ACHN (cell line): ENCODE measurements at regions not wholly inside any gene's neighbourhood (a gene's known extent, or its start where the extent isn't known, plus 50 kb on each side); places are given as distances from the start of the nearest gene placed in this dataset.
"Not testable (repeated sequence)": the region's sequence is repeated elsewhere in the genome, so short reads cannot be mapped to it uniquely, and the experiment has no call there.

Experiments used
- DNase-seq: peaks from one replicate; pipeline ENCODE4 v3.0.0-alpha.2; 2015
- in situ Hi-C: cut with HindIII; loops from 2 replicates; pipeline ENCODE4 v1.10.0; 2017; ENCODE audit warnings: low sequenced_read_pairs, low pct_ligation_motif_present, low pct_unique_long_range_greater_than_20kb

GRCh38 chr1:120288167-120288566 is 111.8 kb upstream of the SEC22B start:
- in situ Hi-C loops, DNase-seq: not testable (repeated sequence)

DNA sequence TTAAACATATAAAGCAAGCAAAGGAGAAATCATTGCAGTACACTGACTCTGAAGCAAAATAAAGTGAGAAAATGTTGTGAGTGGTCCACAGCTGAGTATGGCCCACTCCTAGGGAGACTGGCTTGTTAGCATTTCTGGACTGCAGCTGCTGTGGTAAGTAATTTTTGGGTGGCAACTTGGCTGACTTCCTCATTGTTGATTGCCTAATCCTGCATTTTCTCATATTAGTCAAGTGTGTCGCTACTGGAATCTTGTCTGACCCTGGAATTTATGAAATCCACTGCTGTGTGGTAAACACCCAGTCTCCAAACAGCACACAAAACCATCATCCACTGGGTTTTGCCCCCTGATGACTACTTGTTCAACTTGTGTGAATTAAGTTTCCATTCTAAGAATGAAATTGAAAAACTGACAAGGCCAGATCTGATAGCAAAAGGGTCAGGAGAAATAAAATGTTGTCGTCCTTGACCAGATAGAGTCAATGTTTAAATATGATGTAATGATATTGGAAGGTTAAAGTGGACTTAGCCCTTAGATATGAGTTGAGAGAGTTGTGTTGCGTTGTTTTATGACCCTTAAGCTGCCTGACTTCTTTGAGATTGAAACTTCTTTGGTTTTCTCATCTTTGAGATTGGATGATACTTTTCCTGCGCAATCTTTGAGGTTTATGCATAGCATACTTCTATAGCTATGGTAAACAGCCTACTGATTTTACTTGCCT is 106.6 kb upstream of the SEC22B start:
- DNase-seq, in situ Hi-C loops: not testable (repeated sequence)

DNA sequence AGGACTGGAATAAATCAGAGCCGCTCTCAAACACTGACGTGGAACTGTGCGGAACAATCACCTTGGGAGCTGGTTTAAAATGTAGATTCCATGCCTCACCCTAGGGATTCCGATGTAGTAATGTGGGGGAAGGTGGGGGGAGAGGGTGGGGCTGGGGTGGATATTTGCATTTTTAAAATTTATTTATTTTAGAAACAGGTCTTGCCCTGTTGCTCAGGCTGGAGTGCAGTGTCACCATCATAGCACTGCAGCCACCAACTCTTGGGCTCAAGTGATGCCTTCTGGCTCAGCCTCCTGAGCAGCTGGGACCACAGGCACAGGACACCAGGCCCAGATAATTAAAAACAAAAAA is 101.9 kb upstream of the SEC22B start:
- DNase-seq, in situ Hi-C loops: not testable (repeated sequence)

DNA sequence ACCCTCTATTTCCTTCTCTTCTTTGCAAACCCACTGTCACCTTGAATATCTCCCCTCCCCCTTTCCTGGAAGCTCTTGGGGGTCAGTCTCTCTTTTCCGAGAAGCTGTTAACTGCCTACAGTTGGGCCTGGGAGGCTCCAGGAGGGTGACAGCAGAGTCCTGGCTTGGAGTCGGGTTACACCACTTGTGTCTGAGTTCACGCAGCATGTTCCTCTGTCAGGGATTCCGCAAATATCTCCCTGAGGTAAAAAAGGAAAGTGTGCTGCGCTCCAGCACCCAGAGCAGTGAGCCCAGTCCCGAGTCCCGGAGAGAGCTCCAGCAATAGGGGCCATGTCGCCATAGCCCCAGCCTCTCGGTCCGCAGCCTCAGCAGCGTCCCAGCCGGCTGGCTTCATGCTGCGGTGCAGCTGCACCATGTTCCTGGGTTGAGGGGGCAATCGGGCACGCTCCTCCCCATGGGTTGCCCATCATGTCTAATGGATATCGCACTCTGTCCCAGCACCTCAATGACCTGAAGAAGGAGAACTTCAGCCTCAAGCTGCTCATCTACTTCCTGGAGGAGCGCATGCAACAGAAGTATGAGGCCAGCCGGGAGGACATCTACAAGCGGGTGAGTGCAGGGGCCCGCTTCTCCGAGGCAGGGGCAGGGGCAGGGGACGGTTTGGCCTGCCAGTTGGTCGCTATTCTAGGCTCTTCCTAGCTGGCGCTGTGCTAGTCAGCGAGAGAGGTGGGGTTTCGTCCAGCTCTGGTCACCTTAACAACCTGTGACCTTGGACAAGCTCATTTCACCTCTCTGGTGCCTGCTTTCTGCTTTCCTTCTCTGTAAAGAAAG is 101.3 kb upstream of the SEC22B start:
- in situ Hi-C loops = not testable (repeated sequence)

DNA sequence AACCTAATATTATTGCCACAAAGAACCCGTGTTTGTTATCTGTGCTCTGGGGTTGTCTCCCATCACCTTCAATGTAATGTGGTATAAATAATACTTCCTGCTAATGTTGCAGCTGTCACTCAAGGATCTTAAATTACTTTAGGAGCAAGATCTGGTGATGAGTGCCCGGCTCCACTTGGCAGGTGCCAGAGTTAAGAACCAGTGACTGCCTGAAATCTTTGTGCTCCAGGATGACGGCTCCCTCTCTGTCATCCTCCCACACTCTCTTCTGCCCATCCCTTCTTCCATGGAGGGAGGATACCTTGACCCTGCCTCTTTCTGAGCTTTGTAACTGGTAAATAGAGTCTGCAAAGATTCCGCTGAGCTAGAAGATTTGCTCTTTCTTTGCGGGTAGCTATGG is 100.4 kb upstream of the SEC22B start:
- in situ Hi-C loops, DNase-seq: not testable (repeated sequence)

More for the DNA sequence above, 101.3 kb upstream of the SEC22B start:
- DNase-seq = not testable (repeated sequence)

DNA sequence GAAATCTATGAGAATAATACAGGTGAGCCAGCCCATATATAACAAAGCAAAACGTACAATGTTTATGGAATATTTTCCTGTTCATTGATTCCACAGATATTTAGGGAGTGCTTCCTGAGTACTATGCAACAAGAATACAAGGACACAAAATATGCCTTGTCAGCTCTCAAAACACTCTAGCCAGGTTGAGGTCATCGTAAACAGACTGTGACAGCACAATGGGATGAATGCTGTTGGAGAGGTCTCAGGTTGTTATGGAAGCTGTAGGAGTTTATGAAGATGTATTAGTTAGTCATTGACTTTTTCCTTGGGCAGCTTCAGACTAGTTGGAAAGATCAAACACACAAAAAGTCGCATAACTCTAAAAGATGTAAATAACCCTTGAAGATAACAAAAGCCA is 98.1 kb upstream of the SEC22B start:
- in situ Hi-C loops, DNase-seq: not testable (repeated sequence)

- in situ Hi-C loops, DNase-seq: not testable (repeated sequence)
These were observed 97.0 kb upstream of the SEC22B start for GRCh38 chr1:120273363-120273762.

- in situ Hi-C loops, DNase-seq: not testable (repeated sequence)
These were observed 95.9 kb upstream of the SEC22B start for GRCh38 chr1:120272242-120272641.

- DNase-seq, in situ Hi-C loops: not testable (repeated sequence)
These were observed 95.4 kb upstream of the SEC22B start for GRCh38 chr1:120271561-120272221.

DNA sequence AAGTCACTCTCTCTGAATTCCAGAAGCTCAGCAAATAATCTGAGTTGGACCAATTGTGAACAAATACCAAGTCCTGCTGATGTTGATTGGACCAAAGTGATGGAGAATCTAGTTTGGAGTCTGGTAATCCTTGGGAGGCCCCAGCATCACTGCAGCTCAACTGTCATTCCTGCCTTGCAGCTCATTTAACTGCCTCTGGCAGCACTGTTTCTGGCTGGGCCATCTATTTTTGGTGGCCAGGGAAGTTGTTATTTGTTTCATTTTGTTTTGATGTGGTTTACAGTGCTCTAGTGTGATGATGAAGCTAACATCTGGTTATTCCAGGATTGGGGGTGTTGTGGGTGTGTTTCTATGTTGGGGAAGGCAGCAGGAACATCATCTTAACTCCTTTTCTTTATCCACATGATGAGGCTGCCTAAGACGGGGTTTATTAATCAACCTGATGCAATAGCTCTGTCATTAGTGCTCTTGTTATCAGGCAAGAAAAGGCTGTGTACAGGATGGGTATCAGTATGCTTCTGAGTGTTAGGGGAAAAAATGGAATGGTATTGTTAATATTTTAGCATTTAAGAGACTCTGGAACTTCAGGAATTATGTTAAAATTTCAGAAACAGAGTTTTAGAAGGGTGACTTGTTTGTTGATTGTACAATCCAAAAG is 91.7 kb upstream of the SEC22B start:
- in situ Hi-C loops, DNase-seq: not testable (repeated sequence)

DNA sequence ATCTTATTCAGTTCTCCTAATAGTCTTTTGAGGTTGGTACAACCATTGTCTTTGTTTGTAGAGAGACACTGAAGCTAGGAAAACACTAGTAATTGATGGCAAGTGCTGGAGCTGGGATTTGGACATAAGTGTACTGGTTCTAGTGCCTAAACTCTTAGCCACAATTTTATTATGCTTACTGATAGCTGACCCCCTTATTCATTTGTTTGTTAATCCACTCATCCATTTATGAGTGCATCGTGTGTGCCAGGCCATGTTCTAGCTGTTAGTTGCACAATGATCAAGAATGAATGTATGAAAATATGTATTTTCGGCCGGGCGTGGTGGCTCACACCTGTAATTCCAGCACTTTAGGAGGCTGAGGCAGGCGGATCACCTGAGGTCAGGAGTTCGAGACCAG is 88.2 kb upstream of the SEC22B start:
- DNase-seq, in situ Hi-C loops: not testable (repeated sequence)

- in situ Hi-C loops, DNase-seq: not testable (repeated sequence)
These were observed 86.8 kb upstream of the SEC22B start for GRCh38 chr1:120262791-120263751.

DNA sequence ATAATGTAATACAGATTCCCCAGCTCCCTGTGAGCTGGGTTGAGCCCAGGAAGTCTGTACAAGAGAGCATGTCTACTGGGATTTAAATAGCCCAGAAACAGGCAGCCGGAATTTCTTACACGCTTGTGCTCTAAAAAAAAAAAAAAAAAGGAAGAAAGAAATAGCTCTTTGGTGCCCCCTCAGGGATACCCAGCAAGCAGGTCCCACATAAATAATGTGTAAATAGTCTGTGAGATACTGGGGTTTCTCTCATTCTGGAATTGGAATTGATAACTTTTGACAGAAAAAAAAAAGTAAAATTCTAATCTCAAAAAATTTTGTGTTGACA is 81.4 kb upstream of the SEC22B start:
- in situ Hi-C loops, DNase-seq: not testable (repeated sequence)

GRCh38 chr1:120257064-120257777 is 80.9 kb upstream of the SEC22B start:
- in situ Hi-C loops, DNase-seq: not testable (repeated sequence)

GRCh38 chr1:120250756-120251155 is 74.4 kb upstream of the SEC22B start:
- in situ Hi-C loops, DNase-seq: not testable (repeated sequence)

DNA sequence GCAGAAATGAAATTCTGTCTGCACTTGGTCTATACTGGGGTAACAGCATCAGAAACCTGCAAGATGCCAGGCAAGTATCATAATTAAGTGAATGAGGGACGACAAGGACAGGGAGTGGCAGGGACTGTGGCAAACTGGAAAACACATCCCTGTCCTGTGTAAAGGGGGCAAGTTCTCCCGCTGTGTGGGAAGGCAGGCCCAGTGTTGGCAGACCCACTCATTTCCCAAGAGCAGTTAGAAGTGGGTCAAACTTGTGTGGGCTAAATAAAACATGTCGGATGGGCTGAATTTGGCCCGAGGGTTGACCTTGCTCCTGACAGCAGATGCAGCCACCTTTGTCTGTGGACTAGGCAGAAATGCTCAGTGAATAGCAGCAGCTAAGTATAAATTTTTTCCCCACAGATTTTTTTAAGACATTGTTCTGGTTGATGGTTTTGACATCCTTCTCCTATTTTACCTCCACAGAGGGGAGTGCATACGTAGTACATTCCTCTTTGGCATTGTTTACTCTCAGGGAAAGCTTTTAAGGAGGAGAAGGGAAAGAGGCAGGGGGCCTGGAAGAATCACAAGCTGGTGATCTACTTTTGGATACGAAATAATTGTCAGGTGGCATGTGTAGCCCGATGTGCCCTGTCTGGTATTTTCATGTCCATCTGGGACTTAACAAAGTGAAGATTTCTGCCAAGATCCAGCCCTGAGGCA is 72.6 kb upstream of the SEC22B start:
- DNase-seq, in situ Hi-C loops: not testable (repeated sequence)

- DNase-seq, in situ Hi-C loops: not testable (repeated sequence)
These were observed 71.9 kb upstream of the SEC22B start for GRCh38 chr1:120248203-120248602.
